Astrocyte of the spinal cord (primary cell): ENCODE measurements at regions not wholly inside any gene's neighbourhood (a gene's known extent, or its start where the extent isn't known, plus 50 kb on each side); places are given as distances from the start of the nearest gene placed in this dataset.
"Not testable (repeated sequence)": the region's sequence is repeated elsewhere in the genome, so short reads cannot be mapped to it uniquely, and the experiment has no call there.

ENCODE experiments used
- DNase-seq: peaks from one replicate; pipeline ENCODE4 v3.0.0; 2011; ENCODE audit warnings: low read depth, low spot score
- H3K4me3 ChIP-seq: 2 replicates; pipeline ENCODE4 v1.5.1; 2011; ENCODE audit warnings: low read depth, mild to moderate bottlenecking, low read length, moderate library complexity
- in situ Hi-C: cut with HindIII; loops from 2 replicates; pipeline ENCODE4 v1.10.0; 2017; ENCODE audit warnings: low sequenced_read_pairs
- TF ChIP-seq, protein P1 (sequence below): IDR thresholded peaks from 2 replicates; pipeline ENCODE4 v1.5.1; 2012; ENCODE audit warnings: low read depth, mild to moderate bottlenecking, low read length, inconsistent platforms

DNA sequence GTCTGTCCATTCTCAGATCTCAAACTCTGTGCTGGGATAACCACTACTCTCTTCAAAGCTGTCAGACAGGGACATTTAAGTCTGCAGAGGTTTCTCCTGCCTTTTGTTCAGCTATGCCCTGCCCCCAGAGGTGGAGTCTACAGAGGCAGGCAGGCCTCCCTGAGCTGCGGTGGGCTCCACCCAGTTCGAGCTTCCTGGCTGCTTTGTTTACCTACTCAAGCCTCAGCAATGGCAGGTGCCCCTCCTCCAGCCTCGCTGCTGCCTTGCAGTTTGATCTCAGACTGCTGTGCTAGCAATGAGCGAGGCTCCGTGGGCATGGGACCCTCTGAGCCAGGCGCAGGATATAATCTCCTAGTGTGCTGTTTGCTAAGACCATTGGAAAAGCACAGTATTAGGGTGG is 53.1 kb upstream of the HUNK start:
- DNase-seq, in situ Hi-C loops: not testable (repeated sequence)

GRCh38 chr21:31814356-31814755 is 58.5 kb upstream of the HUNK start:
- in situ Hi-C loops, DNase-seq, H3K4me3 ChIP-seq: not testable (repeated sequence)

More for the DNA sequence above, 53.1 kb upstream of the HUNK start:
- H3K4me3 ChIP-seq = not testable (repeated sequence)

GRCh38 chr21:31813862-31814261 is 59.0 kb upstream of the HUNK start:
- TF ChIP-seq, protein P1, sequence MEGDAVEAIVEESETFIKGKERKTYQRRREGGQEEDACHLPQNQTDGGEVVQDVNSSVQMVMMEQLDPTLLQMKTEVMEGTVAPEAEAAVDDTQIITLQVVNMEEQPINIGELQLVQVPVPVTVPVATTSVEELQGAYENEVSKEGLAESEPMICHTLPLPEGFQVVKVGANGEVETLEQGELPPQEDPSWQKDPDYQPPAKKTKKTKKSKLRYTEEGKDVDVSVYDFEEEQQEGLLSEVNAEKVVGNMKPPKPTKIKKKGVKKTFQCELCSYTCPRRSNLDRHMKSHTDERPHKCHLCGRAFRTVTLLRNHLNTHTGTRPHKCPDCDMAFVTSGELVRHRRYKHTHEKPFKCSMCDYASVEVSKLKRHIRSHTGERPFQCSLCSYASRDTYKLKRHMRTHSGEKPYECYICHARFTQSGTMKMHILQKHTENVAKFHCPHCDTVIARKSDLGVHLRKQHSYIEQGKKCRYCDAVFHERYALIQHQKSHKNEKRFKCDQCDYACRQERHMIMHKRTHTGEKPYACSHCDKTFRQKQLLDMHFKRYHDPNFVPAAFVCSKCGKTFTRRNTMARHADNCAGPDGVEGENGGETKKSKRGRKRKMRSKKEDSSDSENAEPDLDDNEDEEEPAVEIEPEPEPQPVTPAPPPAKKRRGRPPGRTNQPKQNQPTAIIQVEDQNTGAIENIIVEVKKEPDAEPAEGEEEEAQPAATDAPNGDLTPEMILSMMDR = no peak
- no peak for DNase-seq
- no peak overlapping the region for H3K4me3 ChIP-seq
- in situ Hi-C loops = no loop called here

GRCh38 chr21:31804008-31804394 is 68.8 kb upstream of the HUNK start:
- in situ Hi-C loops = no loop called here
- H3K4me3 ChIP-seq = no peak overlapping the region
- TF ChIP-seq, protein P1 = no peak
- no peak for DNase-seq

- DNase-seq = no peak
- no peak overlapping the region for H3K4me3 ChIP-seq
- in situ Hi-C loops = no loop called here
- TF ChIP-seq, protein P1 = no peak
Measured at GRCh38 chr21:31803039-31804007, 69.5 kb upstream of the HUNK start.

DNA sequence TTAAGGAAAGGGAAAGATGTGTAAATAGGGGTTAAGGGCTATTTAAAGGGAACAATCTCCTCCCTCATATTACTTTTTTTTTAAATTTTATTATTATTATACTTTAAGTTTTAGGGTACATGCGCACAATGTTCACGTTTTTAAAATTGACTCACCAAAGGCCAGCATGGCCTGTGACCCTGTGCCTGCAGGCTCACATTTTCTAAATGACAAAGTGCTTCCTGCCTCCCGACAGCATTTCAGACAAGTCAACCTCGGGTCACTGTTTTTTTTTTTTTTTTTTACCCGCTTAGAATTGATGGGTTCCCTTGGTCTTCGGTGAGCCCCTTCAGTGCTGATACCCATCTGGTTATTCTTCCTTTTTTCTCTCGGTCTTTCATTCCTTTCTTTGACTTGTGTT is 70.4 kb upstream of the SCAF4 start:
- in situ Hi-C loops = no loop called here
- H3K4me3 ChIP-seq = no peak overlapping the region
- TF ChIP-seq, protein P1 = no peak
- no peak for DNase-seq

DNA sequence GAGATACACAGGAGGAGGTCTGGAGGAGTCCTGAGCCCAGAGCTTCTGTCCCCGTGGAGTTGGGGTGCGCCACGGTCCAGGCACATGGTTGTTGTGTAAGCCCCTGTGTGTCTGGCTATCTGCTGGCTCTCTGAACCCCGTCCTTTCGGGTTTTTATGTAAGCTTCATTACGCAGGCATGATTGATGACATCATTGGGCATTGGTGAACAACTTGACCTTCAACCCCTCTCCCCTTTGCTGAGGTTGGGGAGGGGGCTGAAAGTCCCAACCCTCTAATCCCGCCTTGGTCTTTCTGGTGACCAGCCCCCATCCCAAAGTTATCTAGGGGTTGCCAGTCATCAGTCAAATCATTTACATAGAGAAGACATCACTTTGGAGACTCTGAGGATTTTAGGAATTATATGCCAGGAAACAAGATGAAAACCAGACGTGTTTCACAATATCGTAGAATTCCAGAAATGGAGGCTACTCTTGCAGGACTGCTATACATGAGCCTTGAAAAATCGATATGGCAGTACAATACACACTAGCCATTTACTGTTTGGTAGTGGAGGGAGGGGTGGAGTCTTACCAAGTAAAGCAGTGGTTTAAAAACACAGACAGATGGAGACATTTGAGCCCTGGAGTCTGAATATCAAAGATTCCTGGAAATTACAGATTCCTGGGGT is 69.8 kb upstream of the SCAF4 start:
- no peak overlapping the region for H3K4me3 ChIP-seq
- TF ChIP-seq, protein P1 = no peak
- DNase-seq = no peak
- in situ Hi-C loops = no loop called here
